Stimulated activated CD4-positive, alpha-beta T cell treated with anti-CD3 and anti-CD28 coated beads, Interleukin-15, amount 100 ng/mL, for 24 hours (primary cell): ENCODE measurements at regions not wholly inside any gene's neighbourhood (a gene's known extent, or its start where the extent isn't known, plus 50 kb on each side); places are given as distances from the start of the nearest gene placed in this dataset.
A peak's percentile ranks its signal among the peaks of the same experiment; 100 is the strongest.

Source experiments
- DNase-seq: peaks from one replicate; pipeline ENCODE4 v3.0.0-alpha.2; 2020

- DNase-seq, result no peak
Observed at GRCh38 chr14:76974365-76974764, 54.1 kb downstream of the IRF2BPL start.

- no peak for DNase-seq
Observed at GRCh38 chr14:76971549-76971948, 57.0 kb downstream of the IRF2BPL start.

- no peak for DNase-seq
Observed at GRCh38 chr14:76968621-76969063, 59.9 kb downstream of the IRF2BPL start.

DNA sequence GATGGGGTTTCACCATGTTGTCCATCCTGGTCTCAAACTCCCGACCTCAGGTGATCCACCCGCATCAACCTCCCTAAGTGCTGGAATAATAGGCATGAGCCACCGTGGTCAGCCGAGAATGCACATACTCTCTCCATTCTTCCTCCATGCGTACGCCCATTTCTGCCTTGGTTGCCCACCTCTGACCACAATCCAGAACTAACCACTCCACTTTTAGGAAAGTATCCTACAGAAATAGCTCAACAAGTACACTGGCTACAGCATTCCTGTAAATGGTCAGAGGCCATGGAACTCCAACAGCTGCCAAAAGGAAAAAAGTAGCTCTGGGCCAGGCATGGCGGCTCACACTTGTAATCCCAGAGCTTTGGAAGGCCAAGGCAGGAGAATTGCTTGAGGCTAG, 60.7 kb downstream of the IRF2BPL start:
- DNase-seq, result no peak

DNA sequence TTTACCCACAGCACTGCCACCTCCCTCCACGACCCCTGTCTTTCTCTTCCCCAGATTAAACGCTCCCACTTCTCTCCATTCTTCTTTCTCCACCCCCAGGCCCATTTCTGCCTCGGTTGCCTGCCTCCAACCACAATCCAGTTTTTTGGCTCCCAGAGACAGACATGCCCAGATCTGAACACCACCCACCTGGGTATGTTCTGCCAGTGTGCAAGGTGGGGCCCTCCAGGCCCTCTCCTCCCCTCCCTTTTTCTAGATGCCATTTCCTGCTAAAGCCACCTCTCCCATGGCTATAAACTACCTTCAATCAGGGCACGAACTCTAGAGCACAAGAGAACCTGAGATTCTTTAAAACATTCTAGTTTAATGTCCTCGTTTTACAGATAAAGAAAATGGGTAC, 63.3 kb downstream of the IRF2BPL start:
- no peak for DNase-seq

DNA sequence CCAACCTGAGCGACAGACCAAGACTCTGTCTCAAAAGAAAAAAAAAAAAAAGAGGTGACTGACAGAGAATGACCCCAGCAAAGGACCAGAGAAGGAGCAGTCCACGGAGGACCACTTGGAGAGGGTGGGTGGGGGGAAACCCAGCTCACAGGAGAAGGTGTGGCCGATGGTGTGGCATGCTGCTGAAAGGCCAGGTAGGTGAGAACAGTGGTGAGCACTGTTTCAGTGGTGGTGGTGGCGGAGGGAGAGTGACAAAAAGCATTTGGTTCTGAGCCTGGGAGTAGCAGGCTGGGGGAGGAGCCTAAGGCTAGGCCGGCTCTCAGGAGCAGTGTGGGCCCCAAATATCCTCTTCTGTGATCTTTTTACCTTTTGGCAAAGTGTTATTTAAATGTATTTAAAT, 63.8 kb downstream of the IRF2BPL start:
- DNase-seq, result peak; percentile 70

DNA sequence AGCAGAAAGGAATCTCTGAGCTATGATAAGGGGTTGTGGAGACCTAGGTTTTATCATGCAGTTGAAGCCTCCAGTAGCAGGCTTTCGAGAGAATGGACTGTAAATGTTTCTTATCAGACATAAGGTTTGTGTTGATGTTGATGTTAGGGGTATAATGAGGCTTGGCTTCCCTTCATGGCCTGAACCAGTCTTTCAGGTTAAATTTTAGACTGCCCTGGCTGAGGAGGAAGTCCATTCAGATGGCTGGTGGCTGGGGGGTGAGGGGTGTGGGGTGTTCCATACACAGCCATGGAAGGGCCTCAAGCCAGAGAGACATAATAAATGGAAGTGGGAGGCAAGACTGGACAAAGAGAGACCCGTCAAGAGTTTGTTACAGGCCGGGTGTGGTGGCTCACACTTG, 65.1 kb downstream of the IRF2BPL start:
- DNase-seq, result no peak

- DNase-seq, result no peak
Observed at GRCh38 chr14:76962303-76962660, 66.2 kb downstream of the IRF2BPL start.

DNA sequence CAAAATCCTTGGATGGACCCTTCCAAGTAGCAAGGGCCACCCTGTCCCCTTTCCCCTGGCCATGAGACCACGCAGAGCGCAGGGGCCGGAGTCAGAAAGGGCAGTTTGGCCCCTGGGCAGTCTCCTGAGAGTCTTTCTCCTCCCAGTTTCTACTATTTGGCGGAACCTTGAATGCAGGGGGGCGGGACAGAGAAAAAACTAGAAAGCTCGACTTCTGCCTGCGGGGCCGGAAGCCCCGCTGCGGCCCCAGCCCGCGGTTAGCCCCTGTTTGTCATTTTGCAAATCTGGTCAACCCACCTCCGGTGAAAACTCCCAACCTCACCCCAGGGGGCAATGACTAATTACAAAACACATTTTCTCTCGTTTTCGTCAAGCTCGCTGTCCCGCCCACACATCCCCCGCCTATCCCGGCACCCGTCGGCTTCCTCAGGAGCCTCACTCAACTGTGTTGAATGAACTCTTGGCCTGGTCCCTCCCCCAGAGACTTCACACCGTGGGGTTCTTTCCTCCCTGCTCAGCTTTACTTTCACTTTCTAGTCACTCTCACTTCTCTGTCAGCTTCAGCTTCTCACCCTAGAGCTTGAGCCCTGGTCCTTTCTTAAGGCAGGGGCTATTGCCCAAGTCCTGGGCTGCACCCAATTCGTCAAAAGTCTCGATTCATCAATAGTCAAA, 66.7 kb downstream of the IRF2BPL start:
- DNase-seq, result peak; percentile 99

DNA sequence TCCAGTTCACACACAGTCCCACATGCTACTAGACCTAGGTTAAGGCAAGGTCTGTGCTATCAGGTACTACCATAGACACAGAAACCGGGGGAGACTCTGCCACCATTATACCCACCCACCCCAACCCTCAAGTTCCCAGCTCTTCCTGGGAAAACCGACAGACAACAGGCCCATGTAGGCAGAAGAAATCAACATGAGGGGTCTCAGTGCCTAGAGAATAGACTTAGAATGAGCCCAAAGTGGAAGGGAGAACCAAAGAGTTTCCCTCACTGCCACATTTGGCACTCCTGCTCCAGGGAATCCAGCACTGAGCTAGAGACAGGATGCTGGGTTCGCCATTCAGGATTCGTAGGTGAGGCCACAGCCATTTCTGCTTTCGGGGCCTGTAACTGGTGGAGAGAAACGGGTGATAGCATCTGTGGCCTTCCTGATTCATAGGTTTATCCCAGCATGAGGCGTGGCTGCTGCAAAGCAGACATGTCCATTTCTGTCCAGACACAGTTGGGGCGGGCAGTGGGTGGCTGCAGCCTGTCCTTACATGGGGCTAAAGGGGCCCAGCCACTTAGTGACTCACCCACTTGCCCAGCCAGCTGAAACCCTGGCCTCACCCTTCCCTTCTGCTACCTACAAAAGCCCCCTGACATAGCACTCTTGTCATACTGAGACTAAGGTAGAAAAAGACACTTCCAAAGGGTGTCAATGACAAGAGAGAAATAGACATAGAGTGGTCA, 69.4 kb downstream of the IRF2BPL start:
- DNase-seq, result peak; percentile 39

- DNase-seq, result no peak
Observed at GRCh38 chr14:76958020-76958979, 70.2 kb downstream of the IRF2BPL start.

DNA sequence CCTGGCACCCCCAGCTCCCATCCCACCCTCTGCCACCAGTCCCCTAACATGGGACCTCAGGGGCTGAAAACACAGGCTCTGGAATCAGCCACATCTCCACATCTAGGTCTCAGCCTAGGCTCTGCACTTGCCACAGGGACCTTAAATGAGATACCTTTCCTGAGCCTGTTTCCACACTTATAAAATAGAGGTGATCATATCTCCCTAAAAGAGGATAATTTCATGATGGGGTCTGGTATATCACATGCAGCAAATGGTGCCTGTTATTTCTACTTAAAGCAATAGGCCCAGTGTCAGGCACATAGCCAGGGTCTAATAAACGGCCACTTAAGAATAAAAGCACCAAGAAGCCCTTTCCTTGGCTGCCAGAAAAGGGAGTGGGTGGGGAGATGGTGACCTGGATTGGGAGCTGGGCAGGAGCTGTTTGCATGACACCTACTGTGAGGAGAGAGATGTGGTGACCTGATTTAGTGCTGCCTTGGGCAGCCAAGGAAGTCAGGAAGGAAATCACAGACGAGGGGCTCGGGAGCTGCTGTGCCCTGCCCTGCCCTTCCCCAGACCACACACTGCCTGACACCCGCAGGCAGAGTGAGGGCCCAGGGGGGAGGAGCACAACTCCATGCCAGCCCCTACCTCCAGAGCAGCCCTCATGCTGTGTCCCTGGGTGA, 71.2 kb downstream of the IRF2BPL start:
- no peak for DNase-seq

DNA sequence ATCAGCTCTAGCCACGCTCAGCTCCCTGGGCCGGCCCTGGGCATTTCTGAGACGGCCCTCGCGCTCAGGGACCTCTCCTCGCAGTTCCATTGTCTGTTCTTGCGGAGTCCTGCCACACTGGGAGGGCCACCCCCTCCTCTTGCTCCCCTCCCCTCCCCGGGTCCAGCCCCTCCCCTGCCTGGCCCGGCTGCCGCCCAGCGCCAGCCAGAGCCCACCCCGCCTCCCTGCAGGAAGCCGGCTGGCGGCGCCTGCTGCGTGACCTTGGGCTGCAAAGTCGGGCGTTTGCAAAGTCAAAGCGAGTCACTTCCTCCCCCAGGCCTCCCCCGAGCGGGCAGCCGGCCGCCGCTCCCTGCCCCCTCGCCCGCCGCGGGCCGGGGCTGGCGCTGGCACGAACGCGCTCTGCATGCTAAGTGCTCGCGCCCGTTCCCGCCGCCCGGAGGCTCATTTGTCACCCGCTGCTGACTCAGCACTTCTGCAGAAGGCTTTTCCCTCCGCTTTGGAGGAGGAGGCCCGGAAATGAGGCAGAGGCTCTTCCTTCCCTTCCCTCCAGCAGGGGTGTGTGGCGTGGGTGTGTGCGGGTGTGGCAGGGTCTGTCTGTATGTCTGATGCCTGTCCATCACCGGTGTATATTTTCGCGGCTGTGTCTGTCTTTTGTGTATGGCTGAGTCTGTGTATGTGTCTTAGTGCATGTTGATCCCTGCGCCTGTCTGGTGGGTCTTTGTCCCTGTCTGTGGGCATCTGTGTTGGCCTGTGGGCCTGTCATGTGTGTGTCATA, 72.0 kb downstream of the IRF2BPL start:
- peak; percentile 93 for DNase-seq

GRCh38 chr14:76955575-76956315, 72.8 kb downstream of the IRF2BPL start:
- DNase-seq, result peak; percentile 70

- DNase-seq, result no peak
Observed at GRCh38 chr14:76954394-76955190, 73.9 kb downstream of the IRF2BPL start.

- DNase-seq, result peak; percentile 59
Observed at GRCh38 chr14:76953311-76953945, 75.1 kb downstream of the IRF2BPL start.

GRCh38 chr14:76951166-76951565, 77.3 kb downstream of the IRF2BPL start:
- DNase-seq, result no peak

DNA sequence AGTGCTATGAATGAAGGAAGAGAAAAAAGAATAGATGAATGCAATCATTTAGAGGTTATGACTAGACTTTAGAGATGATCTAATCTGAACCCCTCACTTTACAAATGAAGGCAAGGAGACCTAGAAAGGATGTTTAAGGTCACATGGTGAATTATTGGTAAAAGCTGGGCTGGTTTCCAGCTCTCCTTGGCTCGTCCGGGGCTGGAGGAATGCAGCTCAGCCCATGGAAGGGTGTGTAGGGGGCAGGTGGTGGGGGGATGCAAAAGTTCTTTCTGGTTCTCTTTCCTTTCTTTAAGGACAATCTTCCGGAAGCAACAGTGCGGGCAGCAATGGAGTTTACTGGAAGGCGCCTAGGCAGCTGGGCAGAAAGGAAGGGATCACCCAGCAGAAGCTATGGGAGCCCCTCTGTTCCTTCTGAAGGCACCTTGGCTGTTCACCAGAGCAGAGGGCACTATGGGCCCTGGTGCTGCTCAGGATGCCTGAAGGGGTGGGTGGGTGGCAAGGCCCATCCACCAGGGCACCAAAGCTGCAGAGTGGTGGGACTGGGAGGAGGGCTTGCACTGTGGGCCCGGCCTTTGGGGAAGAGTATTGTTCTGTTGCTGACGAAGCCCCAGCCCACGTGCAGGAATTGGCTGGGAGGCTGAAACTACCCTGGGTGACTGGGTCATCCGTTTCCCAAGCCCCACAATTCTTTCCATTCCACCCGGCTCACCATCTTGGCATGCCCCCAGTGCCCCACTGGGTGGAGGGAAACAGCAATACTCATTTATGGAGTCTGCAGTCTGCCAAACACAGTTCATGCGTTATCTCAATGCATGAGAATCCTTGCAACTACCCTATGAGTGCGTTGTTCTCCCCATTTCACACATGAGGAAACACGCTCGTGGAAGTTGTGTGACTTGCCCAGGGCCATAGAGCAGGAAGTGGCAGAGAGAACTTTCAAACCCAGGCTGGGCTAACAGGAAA, 78.2 kb downstream of the IRF2BPL start:
- DNase-seq, result no peak

DNA sequence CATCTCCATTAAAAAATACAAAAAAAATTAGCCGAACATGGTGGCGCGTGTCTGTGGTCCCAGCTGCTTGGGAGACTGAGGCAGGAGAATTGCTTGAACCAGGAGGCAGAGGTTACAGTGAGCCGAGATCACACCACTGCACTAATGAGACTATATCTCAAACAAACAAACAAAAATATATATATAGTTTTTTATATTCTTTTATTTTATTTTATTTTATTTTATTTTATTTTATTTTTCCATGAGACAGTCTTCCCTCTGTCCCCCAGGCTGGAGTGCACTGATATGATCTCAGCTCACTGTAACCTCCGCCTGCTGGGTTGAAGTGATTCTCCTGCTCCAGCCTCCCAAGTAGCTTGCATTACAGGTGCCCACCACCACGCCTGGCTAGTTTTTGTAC, 79.5 kb downstream of the IRF2BPL start:
- DNase-seq, result no peak
